ENCODE measurements at regions not wholly inside any gene's neighbourhood (a gene's known extent, or its start where the extent isn't known, plus 50 kb on each side); places are given as distances from the start of the nearest gene placed in this dataset.

- 80% methylated on average over 1 of the region's 6 CpGs; no CpG with 5 or more reads in 1 of the 2 experiments for WGBS, 2 experiments (ENCODE audit: extremely low coverage in 2 of 2, insufficient read length in 1 of 2)
- Histone ChIP-seq H4K5ac (ENCODE audit: low read depth, low read length) (peak overlapping the region; percentile 64), H2BK20ac (ENCODE audit: low read depth, low read length) (peak overlapping the region; percentile 95), H3K9me1 (ENCODE audit: insufficient read depth, low read length) (peaks cover 22% of the 10 kb centered on the region), H3K18ac (ENCODE audit: low read depth, low read length) (peak overlapping the region; percentile 95), H3K27ac (ENCODE audit: insufficient read depth, low read length) (peak overlapping the region; percentile 82), H3K4me3 (ENCODE audit: insufficient read depth, low read depth, low read length) (no peak overlapping the region), H3K56ac (ENCODE audit: extremely low read depth, insufficient read depth, low read length) (peak overlapping the region; percentile 25; the same call in 1 of the 2 replicates), H3K23ac (ENCODE audit: low read depth, low read length) (peak overlapping the region; percentile 84), H3K9me3 (ENCODE audit: control insufficient read depth, insufficient read depth, low read length) (no peaks in the 10 kb centered on the region), H3K27me3 (ENCODE audit: control insufficient read depth, insufficient read depth, low read length) (no peaks in the 10 kb centered on the region), H2BK5ac (ENCODE audit: low read depth, low read length, poor library complexity, severe bottlenecking) (peak overlapping the region; percentile 85), H2BK120ac (ENCODE audit: low read depth, low read length) (peak overlapping the region; percentile 95), H3K4me1 (ENCODE audit: control insufficient read depth, insufficient read depth, low read length) (peaks cover 36% of the 10 kb centered on the region), H2AFZ (replicated peaks; ENCODE audit: low read length, poor library complexity) (peak overlapping the region; percentile 58), H3K4me2 (ENCODE audit: low read depth, low read length) (peak overlapping the region; percentile 4; the same call in 1 of the 2 replicates), H3K9ac (ENCODE audit: low read depth, low read length) (no peak overlapping the region), H4K91ac (ENCODE audit: insufficient read depth, low read depth, low read length) (peak overlapping the region; percentile 89), H3K14ac (replicated peaks; ENCODE audit: low read depth, low read length) (peak overlapping the region; percentile 89), H4K20me1 (ENCODE audit: insufficient read depth, low read length) (no peaks in the 10 kb centered on the region), H3K4ac (ENCODE audit: low read depth, low read length) (peak overlapping the region; percentile 95), H2BK15ac (ENCODE audit: low read depth, low read length) (peak overlapping the region; percentile 77; the same call in 2 of the 3 replicates), H3K36me3 (ENCODE audit: control insufficient read depth, insufficient read depth, low read length) (no peaks in the 10 kb centered on the region), H4K8ac (ENCODE audit: low read depth in 2 of 2, low read length in 2 of 2) (peak overlapping the region; percentile 35 to 88), H2AK9ac (replicated peaks; ENCODE audit: low read depth, low read length, poor library complexity) (peak overlapping the region; percentile 71), H3K79me1 (ENCODE audit: low read depth in 1 of 2, low read length in 2 of 2) (peaks cover 0 to 5% of the 10 kb centered on the region in 2 experiments; a peak in 1 of 4 replicates), H2AK5ac (ENCODE audit: low read depth, low read length) (peak overlapping the region; percentile 97)
- ChIA-PET CTCF (no interaction called here), POLR2A (ENCODE audit: unreplicated experiment) (no interaction called here)
- in situ Hi-C loops (cut with MboI; ENCODE audit: low sequenced_read_pairs) = loop anchor here (10.0 kb wide), 1 partner anchor 219 kb away; the partner anchor contains the start of gene S1PR3
- no peak for TF ChIP-seq ELK1 (IDR thresholded peaks at IDR 0.05; ENCODE audit: borderline replicate concordance, low read depth, low read length)
- peak; percentile 63 for TF ChIP-seq NFE2L2 (IDR thresholded peaks at IDR 0.05; ENCODE audit: low read depth, low read length)
- TF ChIP-seq CHD1 (IDR thresholded peaks at IDR 0.05; ENCODE audit: low read depth, low read length) = no peak
- no peak for TF ChIP-seq RFX5 (IDR thresholded peaks at IDR 0.05; ENCODE audit: low read depth, low read length)
- no peak for TF ChIP-seq MXI1 (IDR thresholded peaks at IDR 0.05; ENCODE audit: borderline replicate concordance, low read depth, low read length)
- intact Hi-C loops (cut with micrococcal nuclease) = loop anchor here (2.0 to 10.0 kb wide), 3 partner anchors 29 to 539 kb away; partner anchors contain the start of genes CKS2 and SECISBP2
- dilution Hi-C loops (cut with HindIII; ENCODE audit: low sequenced_read_pairs, unreplicated experiment) = no loop called here
- DNase-seq (peak; percentile 43), ATAC-seq (ENCODE audit: low read depth) (no peak)
- BruUV-seq (replicated peaks) = no TSS peak
Measured at GRCh38 chr9:88775559-88775958, 215.7 kb upstream of the S1PR3 start.

All from IMR-90 (cell line).